ENCODE measurements at regions not wholly inside any gene's neighbourhood (a gene's known extent, or its start where the extent isn't known, plus 50 kb on each side); places are given as distances from the start of the nearest gene placed in this dataset.
"Not testable (repeated sequence)": the region's sequence is repeated elsewhere in the genome, so short reads cannot be mapped to it uniquely, and the experiment has no call there.

- TF ChIP-seq CTCF (IDR thresholded peaks at IDR 0.05; ENCODE audit: partially characterized antibody, unreplicated experiment) = no peak
- H3K4me1 Mint-ChIP-seq (ENCODE audit: low read depth, unreplicated experiment) = no peaks in the 10 kb centered on the region
- no peak for DNase-seq
- no peaks in the 10 kb centered on the region for H3K36me3 Mint-ChIP-seq (ENCODE audit: unreplicated experiment)
- H3K9me3 Mint-ChIP-seq (ENCODE audit: unreplicated experiment) = no peaks in the 10 kb centered on the region
- H3K27me3 Mint-ChIP-seq (ENCODE audit: unreplicated experiment) = peaks cover 2% of the 10 kb centered on the region
- H3K4me3 Mint-ChIP-seq (ENCODE audit: unreplicated experiment) = no peak overlapping the region
- no peak overlapping the region for H3K27ac Mint-ChIP-seq (ENCODE audit: unreplicated experiment)
These were observed 109.0 kb downstream of the HSFY2 start for GRCh38 chrY:18664559-18664958.

- Mint-ChIP-seq H3K4me3 (ENCODE audit: unreplicated experiment) (no peak overlapping the region), H3K36me3 (ENCODE audit: unreplicated experiment) (no peaks in the 10 kb centered on the region)
- peak; percentile 48 for TF ChIP-seq CTCF (IDR thresholded peaks at IDR 0.05; ENCODE audit: partially characterized antibody, unreplicated experiment)
These were observed 103.7 kb downstream of the HSFY2 start for GRCh38 chrY:18669790-18670189.

DNA sequence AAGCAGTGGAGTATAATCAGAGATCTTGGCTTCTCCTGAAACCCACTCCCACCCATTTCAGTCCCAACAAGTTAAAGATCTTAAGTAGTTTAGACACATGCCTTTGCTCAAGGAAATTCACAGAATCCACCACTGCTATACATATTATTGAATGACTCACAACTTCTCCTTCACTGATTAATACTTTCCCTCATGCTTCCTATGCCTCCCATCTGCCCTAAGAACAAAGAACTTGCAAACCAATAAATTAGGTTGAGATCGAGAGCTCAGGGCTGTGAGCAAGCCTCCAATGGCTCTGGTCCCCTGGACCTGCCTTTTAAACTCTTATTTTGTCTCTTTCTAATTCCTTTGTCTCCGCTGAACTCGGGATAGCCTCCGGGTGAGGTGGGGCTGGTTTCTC, 101.6 kb downstream of the HSFY2 start:
- Mint-ChIP-seq H3K4me3 (ENCODE audit: unreplicated experiment) (no peak overlapping the region), H3K27me3 (ENCODE audit: unreplicated experiment) (peaks cover 2% of the 10 kb centered on the region), H3K36me3 (ENCODE audit: unreplicated experiment) (no peaks in the 10 kb centered on the region), H3K9me3 (ENCODE audit: unreplicated experiment) (no peaks in the 10 kb centered on the region), H3K4me1 (ENCODE audit: low read depth, unreplicated experiment) (no peaks in the 10 kb centered on the region), H3K27ac (ENCODE audit: unreplicated experiment) (no peak overlapping the region)
- TF ChIP-seq CTCF (IDR thresholded peaks at IDR 0.05; ENCODE audit: partially characterized antibody, unreplicated experiment) = no peak
- DNase-seq = no peak

More at GRCh38 chrY:18669790-18670189, 103.7 kb downstream of the HSFY2 start:
- Mint-ChIP-seq H3K27ac (ENCODE audit: unreplicated experiment) (no peak overlapping the region), H3K4me1 (ENCODE audit: low read depth, unreplicated experiment) (no peaks in the 10 kb centered on the region), H3K9me3 (ENCODE audit: unreplicated experiment) (no peaks in the 10 kb centered on the region), H3K27me3 (ENCODE audit: unreplicated experiment) (peaks cover 4% of the 10 kb centered on the region)
- peak; percentile 24 for DNase-seq

DNA sequence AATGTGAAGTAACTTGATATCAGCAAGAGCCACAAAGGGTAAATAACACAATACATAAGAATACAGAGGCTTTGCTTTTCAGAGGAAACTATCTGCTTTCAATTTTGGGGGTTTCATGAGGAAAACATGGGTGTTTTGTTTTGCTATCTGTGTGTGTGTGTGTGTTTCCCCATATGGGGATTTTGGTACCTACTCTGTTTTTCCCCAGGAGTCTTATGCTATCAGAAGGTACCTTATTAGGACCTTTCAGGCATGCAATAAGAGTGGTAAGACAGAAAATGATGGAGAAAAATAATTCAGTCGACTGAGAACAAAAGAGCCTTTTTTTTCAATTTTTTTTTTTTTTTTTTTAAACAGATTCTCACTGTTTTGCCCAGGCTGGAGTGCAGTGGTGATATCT, 87.5 kb downstream of the HSFY2 start:
- H3K36me3 Mint-ChIP-seq (ENCODE audit: unreplicated experiment); H3K27ac Mint-ChIP-seq (ENCODE audit: unreplicated experiment); H3K9me3 Mint-ChIP-seq (ENCODE audit: unreplicated experiment); DNase-seq; H3K4me3 Mint-ChIP-seq (ENCODE audit: unreplicated experiment); H3K27me3 Mint-ChIP-seq (ENCODE audit: unreplicated experiment); H3K4me1 Mint-ChIP-seq (ENCODE audit: low read depth, unreplicated experiment): not testable (repeated sequence)

- H3K36me3 Mint-ChIP-seq (ENCODE audit: unreplicated experiment); H3K9me3 Mint-ChIP-seq (ENCODE audit: unreplicated experiment); H3K27ac Mint-ChIP-seq (ENCODE audit: unreplicated experiment); H3K4me3 Mint-ChIP-seq (ENCODE audit: unreplicated experiment); DNase-seq; H3K27me3 Mint-ChIP-seq (ENCODE audit: unreplicated experiment); H3K4me1 Mint-ChIP-seq (ENCODE audit: low read depth, unreplicated experiment): not testable (repeated sequence)
These were observed 85.2 kb downstream of the HSFY2 start for GRCh38 chrY:18688362-18688761.

GRCh38 chrY:18689420-18689819, 84.1 kb downstream of the HSFY2 start:
- H3K36me3 Mint-ChIP-seq (ENCODE audit: unreplicated experiment); H3K9me3 Mint-ChIP-seq (ENCODE audit: unreplicated experiment); H3K27me3 Mint-ChIP-seq (ENCODE audit: unreplicated experiment); H3K4me3 Mint-ChIP-seq (ENCODE audit: unreplicated experiment); DNase-seq; H3K4me1 Mint-ChIP-seq (ENCODE audit: low read depth, unreplicated experiment); H3K27ac Mint-ChIP-seq (ENCODE audit: unreplicated experiment): not testable (repeated sequence)

DNA sequence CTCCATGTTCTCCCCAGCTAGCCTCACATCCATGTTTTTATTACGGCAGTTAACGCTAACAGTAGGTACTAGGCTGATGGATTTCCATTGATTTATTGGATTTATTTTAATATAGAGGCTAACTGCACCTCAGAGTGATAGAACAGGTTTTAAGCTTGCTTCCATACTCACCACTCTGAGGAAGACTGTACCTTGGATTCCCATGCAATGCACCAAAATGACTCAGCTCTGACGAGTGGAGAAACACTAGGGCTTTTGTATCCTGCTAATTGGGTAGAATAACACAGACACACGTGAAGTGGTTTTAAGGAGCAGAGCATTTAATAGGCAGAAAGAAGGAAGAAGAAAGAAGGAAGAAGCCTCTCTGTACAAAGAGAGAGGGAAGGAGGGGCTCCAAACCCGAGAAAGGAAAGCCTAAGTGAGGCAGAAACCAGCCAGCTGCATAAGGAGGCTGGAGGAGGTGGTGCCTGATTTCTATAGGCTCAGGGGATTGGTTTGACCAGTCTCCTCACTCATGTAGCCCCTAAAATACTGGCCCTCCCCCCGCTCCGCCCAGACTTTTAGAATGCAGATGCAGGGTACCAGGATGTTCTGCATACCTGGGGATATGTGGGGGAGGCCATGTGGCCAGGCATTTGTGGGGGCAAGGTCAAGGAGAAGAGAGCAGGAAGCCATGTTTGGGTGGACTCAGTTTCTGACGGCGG, 83.5 kb downstream of the HSFY2 start:
- not testable (repeated sequence) for H3K27ac Mint-ChIP-seq (ENCODE audit: unreplicated experiment); DNase-seq; H3K4me3 Mint-ChIP-seq (ENCODE audit: unreplicated experiment); H3K27me3 Mint-ChIP-seq (ENCODE audit: unreplicated experiment); H3K36me3 Mint-ChIP-seq (ENCODE audit: unreplicated experiment); H3K9me3 Mint-ChIP-seq (ENCODE audit: unreplicated experiment); H3K4me1 Mint-ChIP-seq (ENCODE audit: low read depth, unreplicated experiment)

GRCh38 chrY:18696788-18697187, 76.7 kb downstream of the HSFY2 start:
- not testable (repeated sequence) for H3K9me3 Mint-ChIP-seq (ENCODE audit: unreplicated experiment); H3K27ac Mint-ChIP-seq (ENCODE audit: unreplicated experiment); H3K36me3 Mint-ChIP-seq (ENCODE audit: unreplicated experiment); H3K4me3 Mint-ChIP-seq (ENCODE audit: unreplicated experiment); DNase-seq; H3K27me3 Mint-ChIP-seq (ENCODE audit: unreplicated experiment); H3K4me1 Mint-ChIP-seq (ENCODE audit: low read depth, unreplicated experiment)

- DNase-seq; H3K4me1 Mint-ChIP-seq (ENCODE audit: low read depth, unreplicated experiment); H3K9me3 Mint-ChIP-seq (ENCODE audit: unreplicated experiment); H3K36me3 Mint-ChIP-seq (ENCODE audit: unreplicated experiment); H3K27me3 Mint-ChIP-seq (ENCODE audit: unreplicated experiment); H3K27ac Mint-ChIP-seq (ENCODE audit: unreplicated experiment); H3K4me3 Mint-ChIP-seq (ENCODE audit: unreplicated experiment): not testable (repeated sequence)
These were observed 69.3 kb downstream of the HSFY2 start for GRCh38 chrY:18704198-18704597.

DNA sequence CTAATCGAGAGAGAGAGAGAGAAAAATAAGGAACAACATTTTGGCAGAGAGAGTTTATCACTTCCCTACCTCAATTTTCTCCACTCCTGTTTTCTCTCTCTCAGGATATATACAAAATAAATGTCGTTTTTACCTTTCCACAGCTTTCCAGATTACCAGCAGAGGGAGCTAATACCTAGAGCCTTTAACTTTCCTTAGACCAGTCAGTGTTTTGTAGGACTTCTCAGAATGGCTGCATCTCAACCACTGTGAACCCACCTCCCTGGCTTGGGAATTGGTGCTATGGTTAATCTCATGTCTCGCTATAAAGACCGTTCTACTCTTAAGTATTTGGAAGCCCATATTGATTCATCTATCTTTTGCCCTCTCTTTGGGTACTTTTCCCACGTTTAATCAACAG, 61.8 kb downstream of the HSFY2 start:
- not testable (repeated sequence) for DNase-seq; H3K4me1 Mint-ChIP-seq (ENCODE audit: low read depth, unreplicated experiment); H3K36me3 Mint-ChIP-seq (ENCODE audit: unreplicated experiment); H3K27ac Mint-ChIP-seq (ENCODE audit: unreplicated experiment); H3K4me3 Mint-ChIP-seq (ENCODE audit: unreplicated experiment); H3K9me3 Mint-ChIP-seq (ENCODE audit: unreplicated experiment); H3K27me3 Mint-ChIP-seq (ENCODE audit: unreplicated experiment)

Data from glutamatergic neuron (in vitro differentiated cells).